PC-9 (cell line): ENCODE measurements at regions not wholly inside any gene's neighbourhood (a gene's known extent, or its start where the extent isn't known, plus 50 kb on each side); places are given as distances from the start of the nearest gene placed in this dataset.

ENCODE experiments used
- BruUV-seq: library from RNA; stranded (reverse); fragments of 400-500 nt; replicated peaks from 2 replicates; lab custom pipeline; 2021; lab: Mats Ljungman, UMichigan
- CTCF ChIA-PET: fragments of 300-600 bp; sonication (Branson Sonifier 250); formaldehyde crosslinking; loops from one replicate; lab custom pipeline; 2022; ENCODE audit warnings: antibody characterized with exemption; lab: Charles Lee
- POLR2A ChIA-PET: fragments of 300-600 bp; sonication (Branson Sonifier 250); formaldehyde crosslinking; loops from one replicate; lab custom pipeline; 2022; ENCODE audit warnings: antibody characterized with exemption; ENCODE audit not compliant: unreplicated experiment; lab: Charles Lee
- DNase-seq, 2 experiments: peaks; one replicate each; pipeline versions ENCODE4 v3.0.0 to v3.0.0-alpha.2; 2015 to 2022; ENCODE audit warnings: mixed read lengths in 1 of 2
- H2AFZ ChIP-seq: fragments of 200-600 bp; sonication (generic); 2 replicates; pipeline ENCODE4 v1.8.1; 2017; ENCODE audit warnings: antibody characterized with exemption
- H3F3A ChIP-seq: fragments of 200-600 bp; sonication (generic); 2 replicates; pipeline ENCODE4 v1.8.1; 2017; ENCODE audit warnings: antibody characterized with exemption, mild to moderate bottlenecking, low read depth; ENCODE audit not compliant: insufficient read depth
- H3K27ac ChIP-seq: fragments of 200-600 bp; sonication (generic); 2 replicates; pipeline ENCODE4 v1.6.1; 2016; ENCODE audit warnings: mixed run types
- H3K27me3 ChIP-seq: fragments of 200-600 bp; sonication (generic); 2 replicates; pipeline ENCODE4 v1.6.1; 2016; ENCODE audit warnings: low read depth, mixed run types; ENCODE audit not compliant: insufficient read depth
- H3K36me3 ChIP-seq: fragments of 200-600 bp; sonication (generic); 2 replicates; pipeline ENCODE4 v1.6.1; 2016; ENCODE audit warnings: low read depth, mixed run types
- H3K4me1 ChIP-seq: fragments of 200-600 bp; sonication (generic); replicated peaks from 2 replicates; pipeline ENCODE4 v1.6.1; 2016; ENCODE audit warnings: mixed run types; ENCODE audit not compliant: insufficient read depth
- H3K4me2 ChIP-seq: fragments of 200-600 bp; sonication (generic); 2 replicates; pipeline ENCODE4 v1.6.1; 2017; ENCODE audit warnings: mixed run types
- H3K4me3 ChIP-seq: fragments of 200-600 bp; sonication (generic); 2 replicates; pipeline ENCODE4 v1.6.1; 2016; ENCODE audit warnings: mixed run types
- H3K79me2 ChIP-seq: fragments of 200-600 bp; sonication (generic); 2 replicates; pipeline ENCODE4 v1.6.1; 2017; ENCODE audit warnings: low read depth, mixed run types
- H3K9me2 ChIP-seq: fragments of 200-600 bp; sonication (generic); 2 replicates; pipeline ENCODE4 v1.8.1; 2017; ENCODE audit warnings: mild to moderate bottlenecking; ENCODE audit not compliant: insufficient read depth
- H3K9me3 ChIP-seq: fragments of 200-600 bp; sonication (generic); 2 replicates; pipeline ENCODE4 v1.8.1; 2016; ENCODE audit warnings: low read depth; ENCODE audit not compliant: insufficient read depth
- H4K20me1 ChIP-seq: fragments of 200-600 bp; sonication (generic); 2 replicates; pipeline ENCODE4 v1.8.1; 2017; ENCODE audit not compliant: insufficient read depth
- CTCF ChIP-seq: fragments of 200-600 bp; sonication (generic); conservative IDR thresholded peaks from 2 replicates; pipeline ENCODE4 v1.6.1; 2017; ENCODE audit warnings: mixed run types, antibody characterized with exemption, mild to moderate bottlenecking, moderate library complexity
- EZH2 ChIP-seq: fragments of 200-600 bp; sonication (generic); IDR thresholded peaks from 2 replicates; pipeline ENCODE4 v1.8.0; 2017; ENCODE audit warnings: antibody characterized with exemption, low read depth
- intact Hi-C: fragments of 100-400 bp; cut with micrococcal nuclease; formaldehyde crosslinking; loops from one replicate; pipeline ENCODE4 v1.10.0; 2022; ENCODE audit not compliant: unreplicated experiment

DNA sequence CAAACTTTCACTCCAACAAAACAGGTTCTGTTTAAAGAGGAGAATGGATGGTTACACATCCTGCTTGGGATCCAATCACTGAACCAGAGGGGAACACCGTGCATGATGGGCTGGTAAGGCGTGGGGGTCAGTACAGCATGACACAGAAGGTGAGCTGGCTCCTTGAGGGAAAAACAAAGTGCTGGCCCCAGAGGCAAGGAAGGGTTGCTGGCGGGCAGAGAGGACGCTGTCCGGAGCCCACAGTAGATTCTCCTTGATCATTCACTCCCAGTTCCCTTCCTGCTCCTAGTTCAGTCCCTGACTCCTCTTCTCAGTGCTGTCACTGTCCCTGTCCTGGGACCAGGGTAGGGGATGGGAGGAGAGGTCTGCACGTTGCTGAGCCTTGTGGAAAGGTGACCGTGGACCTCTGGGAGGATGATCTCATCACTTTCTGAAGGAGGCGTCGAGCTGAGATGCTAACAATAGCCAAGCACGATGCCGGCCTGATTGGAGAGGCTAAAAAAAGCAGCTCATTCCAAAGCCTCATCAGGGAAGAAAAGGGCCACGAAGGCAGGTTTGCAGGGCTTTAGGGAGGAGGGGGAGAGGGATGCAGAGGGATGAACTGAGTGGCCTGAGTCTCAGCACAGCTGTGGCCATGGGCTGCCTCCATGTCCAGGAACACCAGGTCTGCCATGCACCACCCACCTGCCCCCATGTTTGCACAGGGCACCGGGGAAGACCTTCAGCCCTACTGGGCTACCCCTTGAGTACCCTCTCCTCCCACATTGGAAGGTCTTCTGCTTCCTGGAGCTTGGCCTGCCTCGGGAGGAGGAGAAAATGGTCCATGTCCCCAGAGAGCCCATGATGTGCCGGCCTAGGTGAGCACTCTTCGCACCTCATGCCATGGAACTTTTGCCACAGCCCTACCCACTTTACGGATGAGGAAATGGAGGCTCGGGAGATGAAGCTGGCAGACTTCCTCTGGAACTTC is 72.7 kb upstream of the RTL6 start:
- Histone ChIP-seq H3K79me2 (no peaks in the 10 kb centered on the region), H3K9me2 (no peaks in the 10 kb centered on the region), H2AFZ (no peak overlapping the region), H3K27me3 (no peaks in the 10 kb centered on the region; the same call in 1 of the 2 replicates), H4K20me1 (no peaks in the 10 kb centered on the region), H3K9me3 (no peaks in the 10 kb centered on the region), H3F3A (peaks cover 17% of the 10 kb centered on the region), H3K36me3 (no peaks in the 10 kb centered on the region), H3K4me2 (no peak overlapping the region), H3K4me3 (no peak overlapping the region), H3K27ac (no peak overlapping the region), H3K4me1 (peaks cover 5% of the 10 kb centered on the region)
- POLR2A ChIA-PET = no interaction called here
- intact Hi-C loops = no loop called here
- CTCF ChIA-PET = no interaction called here
- TF ChIP-seq CTCF (no peak), EZH2 (no peak)
- DNase-seq = no peak
- no TSS peak for BruUV-seq

- intact Hi-C loops = loop anchor here (5.0 kb wide), 3 partner anchors 232 to 577 kb away; no protein-coding TSS in a partner anchor
These were observed 71.5 kb upstream of the RTL6 start for GRCh38 chr22:44569561-44569991.

More at GRCh38 chr22:44569561-44569991, 71.5 kb upstream of the RTL6 start:
- BruUV-seq = no TSS peak
- no peaks in the 10 kb centered on the region for H3K79me2 ChIP-seq
- no peak overlapping the region for H3K27ac ChIP-seq
- DNase-seq = no peak
- no peak overlapping the region for H3K4me2 ChIP-seq
- no peaks in the 10 kb centered on the region for H3K36me3 ChIP-seq
- no peaks in the 10 kb centered on the region for H3K9me3 ChIP-seq
- H3K27me3 ChIP-seq = no peaks in the 10 kb centered on the region
- H3F3A ChIP-seq = peaks cover 12% of the 10 kb centered on the region
- CTCF ChIA-PET = no interaction called here
- no peak overlapping the region for H3K4me3 ChIP-seq
- no peaks in the 10 kb centered on the region for H3K9me2 ChIP-seq
- peaks cover 5% of the 10 kb centered on the region for H3K4me1 ChIP-seq
- no peaks in the 10 kb centered on the region for H4K20me1 ChIP-seq
- POLR2A ChIA-PET = no interaction called here
- no peak overlapping the region for H2AFZ ChIP-seq
- TF ChIP-seq CTCF (no peak), EZH2 (no peak)
